ENCODE measurements at regions not wholly inside any gene's neighbourhood (a gene's known extent, or its start where the extent isn't known, plus 50 kb on each side); places are given as distances from the start of the nearest gene placed in this dataset.
A peak's percentile ranks its signal among the peaks of the same experiment; 100 is the strongest.

GRCh38 chr6:84450018-84450417 lies 222.6 kb upstream of the CEP162 start (continued):
- no peak for TF ChIP-seq POLR2AphosphoS5 (IDR thresholded peaks at IDR 0.05; ENCODE audit: low read depth, low read length)
- TF ChIP-seq SMARCC2 (IDR thresholded peaks at IDR 0.05) = no peak
- TF ChIP-seq HCFC1 (IDR thresholded peaks at IDR 0.05; ENCODE audit: low read depth, low read length) = no peak

GRCh38 chr6:84449220-84449619 lies 221.8 kb upstream of the CEP162 start:
- Histone ChIP-seq H2AFZ (ENCODE audit: low read length) (no peak overlapping the region), H3K4me1 (ENCODE audit: insufficient read depth, low read length) (peaks cover 8% of the 10 kb centered on the region), H3K27ac (ENCODE audit: extremely low read length, insufficient read depth, low read length) (no peak overlapping the region), H4K20me1 (ENCODE audit: insufficient read depth, low read length) (no peaks in the 10 kb centered on the region), H3K36me3 (replicated peaks in 1 of 2; ENCODE audit: control insufficient read depth in 1 of 2, insufficient read depth in 2 of 2, low read length in 2 of 2) (no peaks in the 10 kb centered on the region), H3K9me3 (ENCODE audit: low read length) (no peaks in the 10 kb centered on the region), H3K9ac (ENCODE audit: insufficient read depth, low read depth, low read length) (no peak overlapping the region), H3K4me2 (ENCODE audit: low read depth, low read length) (no peak overlapping the region), H3K27me3 (ENCODE audit: control insufficient read depth in 1 of 2, insufficient read depth in 2 of 2, low read length in 2 of 2) (no peaks in the 10 kb centered on the region), H3K79me2 (ENCODE audit: insufficient read depth, low read length) (no peaks in the 10 kb centered on the region), H3K4me3 (replicated peaks in 1 of 3; ENCODE audit: insufficient read depth in 1 of 3, low read depth in 2 of 3, low read length in 3 of 3) (no peak overlapping the region)
- TF ChIP-seq HNF4A (CRISPR knock-in tag; IDR thresholded peaks at IDR 0.05) (peak; percentile 24; the same call in 1 of the 2 replicates), ZC3H4 (CRISPR knock-in tag; IDR thresholded peaks at IDR 0.05; ENCODE audit: borderline replicate concordance) (no peak), AKNA (CRISPR knock-in tag; IDR thresholded peaks at IDR 0.05; ENCODE audit: borderline replicate concordance) (no peak), ZNF800 (CRISPR knock-in tag; IDR thresholded peaks at IDR 0.05) (no peak), ZNF737 (CRISPR knock-in tag; IDR thresholded peaks at IDR 0.05; ENCODE audit: borderline replicate concordance) (no peak), CREBL2 (CRISPR knock-in tag; IDR thresholded peaks at IDR 0.05; ENCODE audit: borderline replicate concordance) (no peak), SIX1 (CRISPR knock-in tag; IDR thresholded peaks at IDR 0.05; ENCODE audit: borderline replicate concordance) (peak; percentile 73; the same call in 1 of the 2 replicates), ZNF317 (CRISPR knock-in tag; IDR thresholded peaks at IDR 0.05) (peak; percentile 71; the same call in 1 of the 2 replicates), ZNF672 (CRISPR knock-in tag; IDR thresholded peaks at IDR 0.05) (no peak), GLMP (CRISPR knock-in tag; IDR thresholded peaks at IDR 0.05; ENCODE audit: borderline replicate concordance) (no peak)
- CTCF ChIA-PET (ENCODE audit: low intra/inter-chr PET ratio, low total read pairs) = no interaction called here
- POLR2A ChIA-PET = no interaction called here
- ATAC-seq (peak; percentile 56), DNase-seq (ENCODE audit: low spot score) (no peak), FAIRE-seq (no peak)
- WGBS (ENCODE audit: low lambda C conversion rate) = 3% methylated on average over 6 of the region's 6 CpGs
- BruUV-seq (replicated peaks) = no TSS peak
- intact Hi-C loops (cut with micrococcal nuclease; ENCODE audit: unreplicated experiment) (no loop called here), in situ Hi-C loops (cut with HindIII; ENCODE audit: extremely low pct_ligation_motif_present, low pct_unique_long_range_greater_than_20kb) (no loop called here)
